HepG2 (cell line): ENCODE measurements at regions not wholly inside any gene's neighbourhood (a gene's known extent, or its start where the extent isn't known, plus 50 kb on each side); places are given as distances from the start of the nearest gene placed in this dataset.

ENCODE experiments used
- ATAC-seq: fragments of 200-7000 bp; cut with Tn5 transposase; 3 replicates; pipeline ENCODE4 v1.9.1; 2020; ENCODE audit warnings: mild to moderate bottlenecking, moderate library complexity
- BruUV-seq: library from RNA; stranded (reverse); fragments of 400-500 nt; replicated peaks from 2 replicates; lab custom pipeline; 2021; lab: Mats Ljungman, UMichigan
- CTCF ChIA-PET: fragments of 300-600 bp; formaldehyde crosslinking; extraction: SDS; loops from one replicate; lab custom pipeline; 2021; ENCODE audit warnings: low total read pairs, inconsistent platforms, low intra/inter-chr PET ratio; lab: Yijun Ruan, JAX
- POLR2A ChIA-PET: fragments of 350-600 bp; sonication (Branson Sonifier 250); formaldehyde crosslinking; loops from one replicate; lab custom pipeline; 2020; ENCODE audit warnings: antibody characterized with exemption, inconsistent platforms; lab: Yijun Ruan, JAX
- DNase-seq: peaks from one replicate; pipeline ENCODE4 v3.0.0-alpha.2; 2015; ENCODE audit warnings: low spot score
- FAIRE-seq: peaks from 3 replicates; lab custom pipeline; 2011; peaks lifted over from hg19 to GRCh38; lab: Jason Lieb, UNC
- H2AFZ ChIP-seq: one replicate; pipeline ENCODE4 v1.6.1; 2011; ENCODE audit warnings: low read length, inconsistent platforms
- H3K27ac ChIP-seq: fragments of 300-600 bp; 3 replicates; pipeline ENCODE4 v1.8.0; 2011; ENCODE audit warnings: mixed run types, mild to moderate bottlenecking, mixed read lengths, low read length, inconsistent platforms; ENCODE audit not compliant: insufficient read depth; ENCODE audit errors: extremely low read length
- H3K27me3 ChIP-seq, 2 experiments: fragments of 200-600 bp in 1 of 2; 2 replicates in 1 of 2; 3 replicates in 1 of 2; pipeline versions ENCODE4 v1.6.0 to v1.8.0; 2011; ENCODE audit warnings: low read length in 2 of 2, mild to moderate bottlenecking in 2 of 2, moderate library complexity in 2 of 2, inconsistent platforms in 1 of 2; ENCODE audit not compliant: insufficient read depth in 2 of 2, control insufficient read depth in 1 of 2
- H3K36me3 ChIP-seq, 2 experiments: fragments of 200-600 bp in 1 of 2; replicated peaks in 1 of 2; 2 replicates in 1 of 2; 3 replicates in 1 of 2; pipeline versions ENCODE4 v1.5.1 to v1.8.0; 2011; ENCODE audit warnings: low read length in 2 of 2, inconsistent platforms in 1 of 2; ENCODE audit not compliant: insufficient read depth in 2 of 2, control insufficient read depth in 1 of 2
- H3K4me1 ChIP-seq: 2 replicates; pipeline ENCODE4 v1.5.1; 2012; ENCODE audit warnings: low read length, inconsistent platforms; ENCODE audit not compliant: insufficient read depth
- H3K4me2 ChIP-seq: 2 replicates; pipeline ENCODE4 v1.6.0; 2011; ENCODE audit warnings: low read depth, low read length, inconsistent platforms
- H3K4me3 ChIP-seq, 3 experiments: fragments of 200-600 bp in 1 of 3; sonication (generic), shearing (Covaris generic) in 1 of 3; replicated peaks in 1 of 3; 2 replicates each; pipeline ENCODE4 v1.5.1; 2011 to 2016; ENCODE audit warnings: low read length in 3 of 3, inconsistent platforms in 2 of 3, low read depth in 2 of 3, mild to moderate bottlenecking in 2 of 3, control low read depth in 1 of 3, mixed read lengths in 1 of 3; ENCODE audit not compliant: insufficient read depth in 1 of 3
- H3K79me2 ChIP-seq: one replicate; pipeline ENCODE4 v1.6.1; 2011; ENCODE audit warnings: low read length, inconsistent platforms; ENCODE audit not compliant: insufficient read depth
- H3K9ac ChIP-seq: 2 replicates; pipeline ENCODE4 v1.6.0; 2011; ENCODE audit warnings: mild to moderate bottlenecking, low read depth, low read length, inconsistent platforms; ENCODE audit not compliant: insufficient read depth
- H3K9me3 ChIP-seq: 2 replicates; pipeline ENCODE4 v1.5.1; 2012; ENCODE audit warnings: mild to moderate bottlenecking, low read length
- H4K20me1 ChIP-seq: 2 replicates; pipeline ENCODE4 v1.6.0; 2011; ENCODE audit warnings: inconsistent platforms, mild to moderate bottlenecking, low read length, moderate library complexity; ENCODE audit not compliant: insufficient read depth
- DNMT3B ChIP-seq: conservative IDR thresholded peaks from 2 replicates; pipeline ENCODE4 v1.6.1; 2016; ENCODE audit warnings: missing biosample characterization, control low read depth
- FOSL2 ChIP-seq: sonication (generic); formaldehyde crosslinking; IDR thresholded peaks from 2 replicates; pipeline ENCODE4 v1.4.0; 2020; ENCODE audit warnings: missing genetic modification reagents
- HNF1A ChIP-seq, 2 experiments: sonication (generic) in 1 of 2; formaldehyde crosslinking in 1 of 2; IDR thresholded peaks; 2 replicates each; pipeline versions ENCODE4 v1.4.0 to v1.6.1; 2016 to 2020; ENCODE audit warnings: borderline replicate concordance in 1 of 2, low read depth in 1 of 2, mild to moderate bottlenecking in 1 of 2, missing genetic modification reagents in 1 of 2
- NAIF1 ChIP-seq: sonication (generic); formaldehyde crosslinking; IDR thresholded peaks from 2 replicates; pipeline ENCODE4 v1.5.0; 2020; ENCODE audit warnings: mild to moderate bottlenecking, missing genetic modification reagents, borderline replicate concordance
- PAWR ChIP-seq: sonication (generic); formaldehyde crosslinking; IDR thresholded peaks from 2 replicates; pipeline ENCODE4 v1.4.0; 2020; ENCODE audit warnings: missing genetic modification reagents, mild to moderate bottlenecking, borderline replicate concordance
- POLR2AphosphoS2 ChIP-seq: IDR thresholded peaks from 2 replicates; pipeline ENCODE4 v1.6.1; 2011; ENCODE audit warnings: low read depth, low read length, improper control_type of control experiment
- RAD51 ChIP-seq: fragments of 450-650 bp; IDR thresholded peaks from 2 replicates; pipeline ENCODE4 v1.6.1; 2016; ENCODE audit warnings: borderline replicate concordance
- RFX1 ChIP-seq: fragments of 450-650 bp; IDR thresholded peaks from 2 replicates; pipeline ENCODE4 v1.6.1; 2017
- SKIL ChIP-seq: sonication (generic); formaldehyde crosslinking; IDR thresholded peaks from 2 replicates; pipeline ENCODE4 v1.8.0; 2022; ENCODE audit warnings: missing genetic modification reagents, mild to moderate bottlenecking, moderate library complexity, borderline replicate concordance
- TBL1XR1 ChIP-seq: fragments of 150-350 bp; IDR thresholded peaks from 2 replicates; pipeline ENCODE4 v1.6.1; 2014; ENCODE audit warnings: borderline replicate concordance, low read length; ENCODE audit not compliant: partially characterized antibody
- THYN1 ChIP-seq: sonication (generic); formaldehyde crosslinking; IDR thresholded peaks from 2 replicates; pipeline ENCODE4 v1.8.1; 2023; ENCODE audit warnings: low read depth, mild to moderate bottlenecking, moderate library complexity, missing genetic modification reagents, borderline replicate concordance
- ZGPAT ChIP-seq: IDR thresholded peaks from 2 replicates; pipeline ENCODE4 v1.6.1; 2016; ENCODE audit warnings: mild to moderate bottlenecking
- ZNF569 ChIP-seq: sonication (generic); formaldehyde crosslinking; IDR thresholded peaks from 2 replicates; pipeline ENCODE4 v1.5.0; 2020; ENCODE audit warnings: mild to moderate bottlenecking, missing genetic modification reagents, moderate library complexity, borderline replicate concordance
- ZNF747 ChIP-seq: sonication (generic); formaldehyde crosslinking; IDR thresholded peaks from 2 replicates; pipeline ENCODE4 v1.8.1; 2023; ENCODE audit warnings: missing genetic modification reagents, mild to moderate bottlenecking, borderline replicate concordance
- WGBS: methylation state at CpG from one replicate; pipeline ENCODE4 v1.1.6; 2017; ENCODE audit warnings: low lambda C conversion rate; 5-methylcytosine and 5-hydroxymethylcytosine counted together
- in situ Hi-C: cut with HindIII; loops from 2 replicates; pipeline ENCODE4 v1.10.0; 2017; ENCODE audit warnings: low pct_unique_long_range_greater_than_20kb; ENCODE audit not compliant: extremely low pct_ligation_motif_present
- intact Hi-C: fragments of 100-400 bp; cut with micrococcal nuclease; formaldehyde crosslinking; loops from one replicate; pipeline ENCODE4 v1.10.0; 2022; ENCODE audit not compliant: unreplicated experiment

- TF ChIP-seq ZGPAT (CRISPR knock-in tag) (no peak), NAIF1 (CRISPR knock-in tag) (no peak)
Observed at GRCh38 chr6:148138573-148138972, 204.1 kb upstream of the SASH1 start (continued).

- FAIRE-seq: no peak
- POLR2A ChIA-PET: no interaction called here
- Histone ChIP-seq H2AFZ (no peak overlapping the region), H3K27ac (no peak overlapping the region), H3K79me2 (no peaks in the 10 kb centered on the region), H3K9me3 (peaks cover 10% of the 10 kb centered on the region), H3K4me2 (peak overlapping the region; percentile 0; the same call in 1 of the 2 replicates), H3K4me3 (no peak overlapping the region), H3K36me3 (no peaks in the 10 kb centered on the region), H4K20me1 (no peaks in the 10 kb centered on the region), H3K4me1 (peaks cover 8% of the 10 kb centered on the region; the same call in 1 of the 2 replicates), H3K27me3 (no peaks in the 10 kb centered on the region), H3K9ac (no peak overlapping the region; the same call in 1 of the 2 replicates)
- DNase-seq: peak; percentile 13
- BruUV-seq: no TSS peak
- ATAC-seq: no peak
- intact Hi-C loops (no loop called here), in situ Hi-C loops (no loop called here)
- WGBS: 19% methylated on average over 5 of the region's 5 CpGs
- CTCF ChIA-PET: no interaction called here
- TF ChIP-seq TBL1XR1: no peak
- no peak for TF ChIP-seq ZNF569 (CRISPR knock-in tag)
- no peak for TF ChIP-seq DNMT3B (CRISPR knock-in tag)
- TF ChIP-seq HNF1A (IDR thresholded peaks at IDR 0.05; ENCODE audit: low read depth): peak; percentile 45
- TF ChIP-seq HNF1A (CRISPR knock-in tag; IDR thresholded peaks at IDR 0.05; ENCODE audit: borderline replicate concordance): peak; percentile 23; the same call in 1 of the 2 replicates
- TF ChIP-seq SKIL (CRISPR knock-in tag): no peak
- TF ChIP-seq RFX1: no peak
- no peak for TF ChIP-seq POLR2AphosphoS2
- no peak for TF ChIP-seq ZNF747 (CRISPR knock-in tag)
- no peak for TF ChIP-seq PAWR (CRISPR knock-in tag)
- peak; percentile 23; the same call in 1 of the 2 replicates for TF ChIP-seq RAD51
- no peak for TF ChIP-seq THYN1 (CRISPR knock-in tag)
- no peak for TF ChIP-seq FOSL2 (CRISPR knock-in tag)
Observed at GRCh38 chr6:148140772-148141557, 201.7 kb upstream of the SASH1 start.
